Activated CD4-positive, alpha-beta memory T cell treated with anti-CD3 and anti-CD28 coated beads for 36 hours (primary cell): ENCODE measurements at regions not wholly inside any gene's neighbourhood (a gene's known extent, or its start where the extent isn't known, plus 50 kb on each side); places are given as distances from the start of the nearest gene placed in this dataset.

Source experiments
- CTCF ChIA-PET: fragments of 350-600 bp; sonication (Branson Sonifier 250); formaldehyde crosslinking; loops from one replicate; lab custom pipeline; 2021; ENCODE audit warnings: antibody characterized with exemption, inconsistent platforms; lab: Charles Lee
- POLR2A ChIA-PET: fragments of 350-600 bp; sonication (Branson Sonifier 250); formaldehyde crosslinking; loops from one replicate; lab custom pipeline; 2021; ENCODE audit warnings: antibody characterized with exemption; lab: Charles Lee
- DNase-seq: peaks from one replicate; pipeline ENCODE4 v3.0.0-alpha.2; 2020
- H3K27ac Mint-ChIP-seq: one replicate; pipeline ENCODE4 v1.8.0; 2021; ENCODE audit warnings: mixed read lengths
- H3K27me3 Mint-ChIP-seq: one replicate; pipeline ENCODE4 v1.8.0; 2021; ENCODE audit warnings: mixed read lengths
- H3K36me3 Mint-ChIP-seq: one replicate; pipeline ENCODE4 v1.8.0; 2021; ENCODE audit warnings: mixed read lengths
- H3K4me1 Mint-ChIP-seq: one replicate; pipeline ENCODE4 v1.8.0; 2021; ENCODE audit warnings: low read depth, mixed read lengths
- H3K4me3 Mint-ChIP-seq: one replicate; pipeline ENCODE4 v1.8.0; 2021; ENCODE audit warnings: mild to moderate bottlenecking, mixed read lengths
- H3K9me3 Mint-ChIP-seq: one replicate; pipeline ENCODE4 v1.8.0; 2021; ENCODE audit warnings: mixed read lengths
- intact Hi-C: fragments of 100-400 bp; cut with micrococcal nuclease; formaldehyde crosslinking; loops from one replicate; pipeline ENCODE4 v1.15.1; 2023

DNA sequence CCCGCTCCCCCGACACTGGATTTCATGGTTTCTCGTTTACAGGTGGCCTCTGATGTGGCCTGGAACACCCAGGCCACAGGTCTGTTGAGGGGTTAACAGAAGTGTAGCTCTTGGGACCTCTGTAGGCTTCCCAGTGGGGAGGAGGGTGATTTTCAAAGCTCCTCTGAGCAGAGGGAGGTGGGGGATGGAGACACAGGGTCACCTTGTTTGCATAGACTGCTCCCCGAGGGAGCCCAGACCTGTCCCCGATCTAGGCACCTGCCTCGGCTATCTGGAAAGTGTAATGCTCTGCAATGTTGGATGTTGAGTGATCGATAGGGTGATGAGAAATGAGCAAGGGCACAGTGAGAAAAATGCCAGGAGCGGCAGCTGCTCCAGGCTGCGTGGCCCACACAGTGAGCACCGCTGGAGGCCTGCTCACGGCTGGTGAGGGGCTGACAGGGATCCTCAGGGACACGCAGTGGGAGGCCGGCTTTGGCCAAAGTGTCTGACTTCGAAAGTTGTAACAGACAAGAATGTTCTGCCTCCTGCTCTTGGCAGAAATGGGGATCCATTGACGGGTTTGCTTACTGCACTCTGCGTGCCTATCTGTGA, 594.1 kb downstream of the BRD1 start:
- intact Hi-C loops, result no loop called here
- Mint-ChIP-seq H3K4me1 (no peaks in the 10 kb centered on the region), H3K36me3 (no peaks in the 10 kb centered on the region), H3K9me3 (no peaks in the 10 kb centered on the region), H3K4me3 (no peak overlapping the region), H3K27me3 (peaks cover 4% of the 10 kb centered on the region), H3K27ac (no peak overlapping the region)
- DNase-seq, result no peak
- ChIA-PET CTCF (no interaction called here), POLR2A (no interaction called here)

- H3K9me3 Mint-ChIP-seq, result no peaks in the 10 kb centered on the region
- H3K4me1 Mint-ChIP-seq, result no peaks in the 10 kb centered on the region
- H3K36me3 Mint-ChIP-seq, result no peaks in the 10 kb centered on the region
- peaks cover 4% of the 10 kb centered on the region for H3K27me3 Mint-ChIP-seq
- ChIA-PET CTCF (no interaction called here), POLR2A (no interaction called here)
- intact Hi-C loops, result no loop called here
- no peak overlapping the region for H3K4me3 Mint-ChIP-seq
- DNase-seq, result no peak
- no peak overlapping the region for H3K27ac Mint-ChIP-seq
Measured at GRCh38 chr22:49232319-49233067, 595.2 kb downstream of the BRD1 start.

DNA sequence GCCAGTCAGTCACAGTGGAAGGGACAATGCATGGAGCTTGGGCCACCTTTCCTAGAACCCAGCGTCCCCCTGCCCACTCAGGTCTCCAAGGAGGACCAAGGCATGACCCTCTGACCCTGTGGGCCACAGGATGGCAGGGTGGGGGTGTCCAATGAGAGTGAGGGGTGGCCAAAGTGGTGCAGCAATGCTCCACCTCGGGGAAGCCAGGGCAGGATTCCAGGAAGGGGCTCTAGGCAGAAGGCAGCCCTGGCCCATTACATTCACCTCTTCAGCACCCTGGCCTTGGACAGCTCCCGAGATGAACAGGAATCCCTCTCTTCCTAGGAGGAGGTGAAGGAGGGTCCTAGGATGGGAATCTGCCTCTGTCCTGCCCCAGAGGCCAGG, 597.5 kb downstream of the BRD1 start:
- ChIA-PET POLR2A (no interaction called here), CTCF (no interaction called here)
- no peaks in the 10 kb centered on the region for H3K4me1 Mint-ChIP-seq
- no peak for DNase-seq
- no peak overlapping the region for H3K27ac Mint-ChIP-seq
- H3K9me3 Mint-ChIP-seq, result no peaks in the 10 kb centered on the region
- intact Hi-C loops, result no loop called here
- H3K27me3 Mint-ChIP-seq, result peaks cover 4% of the 10 kb centered on the region
- H3K4me3 Mint-ChIP-seq, result no peak overlapping the region
- no peaks in the 10 kb centered on the region for H3K36me3 Mint-ChIP-seq

GRCh38 chr22:49229483-49230193, 598.0 kb downstream of the BRD1 start:
- Mint-ChIP-seq H3K27me3 (peaks cover 2% of the 10 kb centered on the region), H3K36me3 (no peaks in the 10 kb centered on the region), H3K9me3 (no peaks in the 10 kb centered on the region), H3K4me3 (no peak overlapping the region), H3K27ac (no peak overlapping the region), H3K4me1 (no peaks in the 10 kb centered on the region)
- ChIA-PET CTCF (no interaction called here), POLR2A (no interaction called here)
- intact Hi-C loops, result no loop called here
- no peak for DNase-seq

DNA sequence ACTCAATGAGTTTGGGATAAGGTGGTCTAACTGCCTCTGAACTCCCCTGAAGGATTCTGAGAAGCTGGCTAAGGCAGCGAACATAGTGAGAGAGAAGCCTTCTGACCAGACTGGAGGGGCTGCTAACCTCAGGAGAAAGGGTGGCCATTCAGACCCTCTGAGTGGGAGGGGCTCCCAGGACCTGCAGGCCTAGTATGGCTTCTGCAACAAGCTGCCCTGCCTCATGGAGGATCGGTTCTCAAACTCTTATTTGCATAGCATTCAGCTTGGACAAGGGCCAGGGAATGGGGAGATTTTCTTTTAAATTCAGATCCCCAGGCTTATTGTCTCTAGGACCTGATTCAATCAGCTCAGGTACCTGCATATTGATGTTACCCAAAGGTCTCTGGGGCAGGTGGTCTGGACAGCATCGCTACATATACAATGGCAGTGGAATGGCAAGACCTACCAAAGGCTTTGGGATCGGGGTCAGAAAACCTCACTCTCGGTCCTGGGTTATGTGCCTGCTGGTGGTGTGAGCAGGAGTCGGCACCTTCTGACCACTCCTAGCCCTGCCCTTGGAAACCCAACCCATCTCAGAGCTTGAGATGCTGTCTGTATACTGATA, 599.1 kb downstream of the BRD1 start:
- no peak overlapping the region for H3K27ac Mint-ChIP-seq
- ChIA-PET POLR2A (no interaction called here), CTCF (no interaction called here)
- DNase-seq, result no peak
- no peaks in the 10 kb centered on the region for H3K36me3 Mint-ChIP-seq
- H3K27me3 Mint-ChIP-seq, result peaks cover 2% of the 10 kb centered on the region
- H3K4me1 Mint-ChIP-seq, result no peaks in the 10 kb centered on the region
- no peak overlapping the region for H3K4me3 Mint-ChIP-seq
- intact Hi-C loops, result no loop called here
- no peaks in the 10 kb centered on the region for H3K9me3 Mint-ChIP-seq

- ChIA-PET CTCF (no interaction called here), POLR2A (no interaction called here)
- Mint-ChIP-seq H3K4me1 (no peaks in the 10 kb centered on the region), H3K27me3 (peaks cover 2% of the 10 kb centered on the region), H3K9me3 (no peaks in the 10 kb centered on the region), H3K27ac (no peak overlapping the region), H3K36me3 (no peaks in the 10 kb centered on the region), H3K4me3 (no peak overlapping the region)
- DNase-seq, result no peak
- intact Hi-C loops, result no loop called here
Measured at GRCh38 chr22:49227670-49228069, 600.0 kb downstream of the BRD1 start.

GRCh38 chr22:49226096-49226495, 601.6 kb downstream of the BRD1 start:
- POLR2A ChIA-PET, result no interaction called here
- DNase-seq, result no peak
- no peak overlapping the region for H3K4me3 Mint-ChIP-seq
- no peaks in the 10 kb centered on the region for H3K9me3 Mint-ChIP-seq
- no peaks in the 10 kb centered on the region for H3K36me3 Mint-ChIP-seq
- intact Hi-C loops, result no loop called here
- no peak overlapping the region for H3K27ac Mint-ChIP-seq
- H3K4me1 Mint-ChIP-seq, result no peaks in the 10 kb centered on the region
- CTCF ChIA-PET, result no interaction called here
- H3K27me3 Mint-ChIP-seq, result peaks cover 5% of the 10 kb centered on the region

- CTCF ChIA-PET, result no interaction called here
- DNase-seq, result no peak
- peaks cover 10% of the 10 kb centered on the region for H3K27me3 Mint-ChIP-seq
- no peaks in the 10 kb centered on the region for H3K36me3 Mint-ChIP-seq
- no peak overlapping the region for H3K4me3 Mint-ChIP-seq
- H3K4me1 Mint-ChIP-seq, result no peaks in the 10 kb centered on the region
- POLR2A ChIA-PET, result no interaction called here
- no peaks in the 10 kb centered on the region for H3K9me3 Mint-ChIP-seq
- no peak overlapping the region for H3K27ac Mint-ChIP-seq
- intact Hi-C loops, result no loop called here
Measured at GRCh38 chr22:49224243-49224642, 603.4 kb downstream of the BRD1 start.

DNA sequence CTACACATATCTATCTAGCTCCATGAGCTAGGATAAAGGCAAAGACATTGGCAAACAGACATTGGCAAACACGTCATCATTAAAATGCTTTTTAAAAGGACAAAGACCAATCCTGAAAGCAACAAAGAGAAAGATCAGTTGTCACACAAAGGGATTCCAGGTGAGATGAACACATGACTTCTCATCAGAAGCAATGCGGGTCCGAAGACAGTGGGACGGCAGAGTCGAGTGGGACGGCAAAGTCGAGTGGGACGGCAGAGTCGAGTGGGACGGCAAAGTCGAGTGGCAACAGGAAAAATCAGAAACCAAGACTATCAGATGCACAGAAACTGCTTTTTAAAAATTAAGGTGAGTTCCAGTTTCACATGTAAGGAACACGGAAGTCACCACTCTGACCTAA, 609.5 kb downstream of the BRD1 start:
- intact Hi-C loops, result no loop called here
- no peak overlapping the region for H3K27ac Mint-ChIP-seq
- no peaks in the 10 kb centered on the region for H3K4me1 Mint-ChIP-seq
- H3K36me3 Mint-ChIP-seq, result peaks cover 5% of the 10 kb centered on the region
- peaks cover 28% of the 10 kb centered on the region for H3K27me3 Mint-ChIP-seq
- no peak for DNase-seq
- H3K9me3 Mint-ChIP-seq, result peaks cover 14% of the 10 kb centered on the region
- CTCF ChIA-PET, result no interaction called here
- H3K4me3 Mint-ChIP-seq, result no peak overlapping the region
- POLR2A ChIA-PET, result no interaction called here

DNA sequence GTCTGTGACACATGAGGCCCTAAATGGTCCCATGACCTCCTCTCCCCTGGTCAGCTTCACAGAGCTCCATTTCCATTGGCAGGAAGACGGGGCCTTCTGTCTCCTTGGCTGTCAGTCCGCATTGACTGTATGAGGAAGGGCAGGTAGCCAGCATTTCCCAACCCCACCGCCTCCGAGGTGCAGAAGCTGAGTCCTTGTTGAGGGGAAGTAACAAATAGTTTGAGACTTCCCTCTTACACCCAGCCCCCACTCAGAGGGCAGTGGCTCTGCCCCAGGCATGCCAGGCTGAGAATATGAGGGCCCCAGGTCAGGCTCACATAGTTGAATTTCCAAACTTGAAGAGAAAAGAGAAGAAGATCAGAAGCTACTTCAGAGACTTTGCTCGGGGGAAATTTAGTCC, 611.1 kb downstream of the BRD1 start:
- Mint-ChIP-seq H3K4me1 (no peaks in the 10 kb centered on the region), H3K9me3 (peaks cover 14% of the 10 kb centered on the region), H3K27ac (no peak overlapping the region), H3K27me3 (peaks cover 25% of the 10 kb centered on the region), H3K36me3 (peaks cover 5% of the 10 kb centered on the region), H3K4me3 (no peak overlapping the region)
- CTCF ChIA-PET, result no interaction called here
- POLR2A ChIA-PET, result no interaction called here
- intact Hi-C loops, result no loop called here
- DNase-seq, result no peak

DNA sequence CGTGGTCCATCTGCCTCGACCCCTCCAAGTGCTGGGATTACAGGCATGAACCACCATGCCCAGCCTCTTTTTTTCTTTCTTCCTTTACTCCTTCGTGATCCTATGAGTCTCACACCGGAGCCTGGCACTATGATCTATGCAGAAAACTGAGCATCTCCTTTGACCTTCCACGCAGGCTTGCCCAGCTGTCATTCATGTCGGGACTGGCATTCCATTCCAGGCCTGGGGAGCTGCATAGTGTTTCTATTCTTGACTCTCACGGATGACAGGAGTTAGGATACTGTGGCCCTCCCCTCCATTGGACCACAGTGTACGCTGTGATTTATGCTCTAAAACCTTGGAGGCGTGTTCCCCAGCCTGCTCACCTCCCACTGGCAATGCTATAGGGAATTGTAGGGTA, 611.8 kb downstream of the BRD1 start:
- peaks cover 25% of the 10 kb centered on the region for H3K27me3 Mint-ChIP-seq
- ChIA-PET CTCF (no interaction called here), POLR2A (no interaction called here)
- intact Hi-C loops, result no loop called here
- no peaks in the 10 kb centered on the region for H3K4me1 Mint-ChIP-seq
- peaks cover 14% of the 10 kb centered on the region for H3K9me3 Mint-ChIP-seq
- no peak for DNase-seq
- H3K36me3 Mint-ChIP-seq, result peaks cover 5% of the 10 kb centered on the region
- no peak overlapping the region for H3K27ac Mint-ChIP-seq
- H3K4me3 Mint-ChIP-seq, result no peak overlapping the region

GRCh38 chr22:49214976-49215375, 612.7 kb downstream of the BRD1 start:
- no peak for DNase-seq
- intact Hi-C loops, result no loop called here
- Mint-ChIP-seq H3K36me3 (peaks cover 5% of the 10 kb centered on the region), H3K4me3 (no peak overlapping the region), H3K27me3 (peaks cover 25% of the 10 kb centered on the region), H3K4me1 (no peaks in the 10 kb centered on the region), H3K27ac (no peak overlapping the region), H3K9me3 (peaks cover 14% of the 10 kb centered on the region)
- CTCF ChIA-PET, result no interaction called here
- POLR2A ChIA-PET, result no interaction called here
